AG10803 (cell line): ENCODE measurements at regions not wholly inside any gene's neighbourhood (a gene's known extent, or its start where the extent isn't known, plus 50 kb on each side); places are given as distances from the start of the nearest gene placed in this dataset.

Experiments
- DNase-seq: peaks from one replicate; pipeline ENCODE4 v3.0.0; 2010; ENCODE audit warnings: low read depth
- H3K4me3 ChIP-seq: 2 replicates; pipeline ENCODE4 v1.5.1; 2011; ENCODE audit warnings: mild to moderate bottlenecking, low read length, control low read depth
- CTCF ChIP-seq: conservative IDR thresholded peaks from 2 replicates; pipeline ENCODE4 v1.5.1; 2011; ENCODE audit warnings: mild to moderate bottlenecking, low read length, control low read depth, inconsistent platforms

DNA sequence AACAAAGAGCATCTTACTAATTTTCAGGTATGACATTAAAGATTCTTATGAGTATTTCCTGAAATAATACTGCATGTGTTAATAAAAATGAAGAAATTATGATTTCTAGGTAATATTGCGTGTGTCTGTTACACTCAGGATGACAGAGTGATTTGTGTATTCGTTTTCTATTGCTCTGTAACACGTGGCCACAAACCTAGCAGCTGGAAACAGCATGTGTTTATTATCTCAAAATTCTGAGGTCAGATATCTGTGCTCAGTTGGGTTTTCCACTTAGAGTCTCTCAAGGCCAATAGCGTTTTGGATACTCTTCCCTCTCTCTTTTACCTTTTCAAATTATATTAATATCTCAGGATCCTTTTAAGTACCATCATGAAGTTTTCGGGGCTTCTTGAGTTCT lies 667.9 kb upstream of the CDH7 start:
- DNase-seq: no peak

GRCh38 chr18:65081786-65082185 lies 669.0 kb upstream of the CDH7 start:
- no peak overlapping the region for H3K4me3 ChIP-seq
- no peak for DNase-seq
- TF ChIP-seq CTCF: no peak

More for the DNA sequence above, 667.9 kb upstream of the CDH7 start:
- no peak for TF ChIP-seq CTCF
- H3K4me3 ChIP-seq: no peak overlapping the region

DNA sequence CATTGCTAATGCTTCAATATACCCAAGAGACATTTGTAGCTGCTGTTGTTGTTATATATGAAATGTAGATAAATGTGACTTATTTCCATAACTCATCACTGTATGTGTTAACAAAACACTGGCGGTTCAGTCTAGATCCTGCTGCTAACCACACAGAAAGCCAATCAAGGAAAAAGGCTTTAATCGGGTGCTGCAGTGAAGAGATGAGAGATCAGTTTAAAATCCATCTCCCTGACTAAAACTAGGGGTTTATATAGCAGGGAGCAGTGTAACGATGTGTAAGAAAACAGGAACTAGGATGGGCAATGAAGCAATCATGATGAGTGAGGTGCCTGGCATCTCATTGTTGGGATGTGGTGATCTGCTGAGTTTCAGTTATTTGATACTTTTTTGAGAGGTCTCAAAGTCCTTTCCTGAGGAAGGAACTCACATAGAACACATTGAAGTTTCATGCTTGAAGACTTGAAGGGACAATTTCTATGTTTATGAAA lies 677.7 kb upstream of the CDH7 start:
- no peak overlapping the region for H3K4me3 ChIP-seq
- no peak for TF ChIP-seq CTCF
- no peak for DNase-seq

GRCh38 chr18:65057439-65058083 lies 693.3 kb upstream of the CDH7 start:
- H3K4me3 ChIP-seq: no peak overlapping the region
- no peak for DNase-seq
- no peak for TF ChIP-seq CTCF

GRCh38 chr18:65056575-65056974 lies 694.2 kb upstream of the CDH7 start:
- no peak for TF ChIP-seq CTCF
- no peak overlapping the region for H3K4me3 ChIP-seq
- no peak for DNase-seq

DNA sequence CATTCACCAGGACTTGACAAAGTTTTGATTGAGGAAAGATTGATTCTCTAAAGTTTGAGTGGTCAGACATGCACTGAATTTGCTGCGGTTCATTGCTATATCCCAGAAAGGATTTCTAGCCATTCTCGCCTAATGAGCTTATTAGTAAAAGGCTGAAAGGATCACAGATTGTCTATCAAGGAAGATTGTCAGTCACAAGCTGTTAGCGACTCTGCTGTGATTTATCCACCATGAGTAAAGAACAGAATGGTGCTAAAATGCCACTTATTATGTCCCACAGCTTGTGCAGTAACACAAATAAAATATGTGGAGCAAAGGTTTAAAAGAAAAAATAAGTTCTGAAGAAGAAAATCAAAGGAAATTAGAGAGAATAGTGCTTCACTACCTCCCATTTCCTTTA lies 701.2 kb upstream of the CDH7 start:
- H3K4me3 ChIP-seq: no peak overlapping the region
- DNase-seq: no peak
- no peak for TF ChIP-seq CTCF

DNA sequence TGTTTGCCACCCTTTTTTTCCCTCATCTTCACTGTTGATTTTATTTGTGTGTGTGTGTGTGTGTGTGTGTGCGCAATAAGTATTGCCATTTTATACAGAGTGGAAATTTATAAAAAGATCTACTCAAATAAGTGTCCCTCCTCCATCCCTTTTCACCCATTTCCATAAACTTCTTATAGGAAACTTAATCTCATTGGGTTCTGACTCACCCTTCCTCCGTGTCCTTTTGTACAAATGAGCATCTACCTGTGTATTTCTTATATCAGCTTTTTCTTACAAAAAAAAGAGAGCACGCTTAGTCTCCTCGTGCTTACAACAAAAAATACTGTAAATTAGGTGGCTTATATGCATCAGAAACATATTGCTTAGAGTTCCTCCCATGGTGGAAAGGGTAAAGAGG lies 711.2 kb upstream of the CDH7 start:
- no peak for TF ChIP-seq CTCF
- DNase-seq: no peak
- no peak overlapping the region for H3K4me3 ChIP-seq
